MM.1S (cell line): ENCODE measurements at regions not wholly inside any gene's neighbourhood (a gene's known extent, or its start where the extent isn't known, plus 50 kb on each side); places are given as distances from the start of the nearest gene placed in this dataset.
"Not testable (repeated sequence)": the region's sequence is repeated elsewhere in the genome, so short reads cannot be mapped to it uniquely, and the experiment has no call there.

Experiments used
- DNase-seq: peaks from one replicate; pipeline ENCODE4 v3.0.0-alpha.2; 2015
- H2AFZ ChIP-seq: fragments of 300-600 bp; sonication (generic); 2 replicates; pipeline ENCODE4 v1.6.0; 2016; ENCODE audit warnings: antibody characterized with exemption, low read length
- H3F3A ChIP-seq: fragments of 300-600 bp; sonication (generic); 2 replicates; pipeline ENCODE4 v1.6.1; 2016; ENCODE audit warnings: mild to moderate bottlenecking, antibody characterized with exemption, low read length, moderate library complexity, mixed read lengths; ENCODE audit not compliant: insufficient read depth
- H3K27ac ChIP-seq: fragments of 300-600 bp; sonication (generic); 2 replicates; pipeline ENCODE4 v1.5.1; 2016; ENCODE audit warnings: mild to moderate bottlenecking, low read length
- H3K27me3 ChIP-seq: fragments of 300-600 bp; sonication (generic); replicated peaks from 2 replicates; pipeline ENCODE4 v1.6.0; 2016; ENCODE audit warnings: low read length; ENCODE audit not compliant: insufficient read depth
- H3K36me3 ChIP-seq: fragments of 300-600 bp; sonication (generic); replicated peaks from 2 replicates; pipeline ENCODE4 v1.6.1; 2016; ENCODE audit warnings: mild to moderate bottlenecking, low read length, mixed read lengths; ENCODE audit not compliant: insufficient read depth
- H3K4me1 ChIP-seq: fragments of 300-600 bp; sonication (generic); 2 replicates; pipeline ENCODE4 v1.6.1; 2016; ENCODE audit warnings: low read length, mixed read lengths
- H3K4me2 ChIP-seq: fragments of 300-600 bp; sonication (generic); 2 replicates; pipeline ENCODE4 v1.6.0; 2016; ENCODE audit warnings: low read depth, low read length
- H3K4me3 ChIP-seq: fragments of 300-600 bp; sonication (generic); 2 replicates; pipeline ENCODE4 v1.5.1; 2016; ENCODE audit warnings: low read length, mixed read lengths
- H3K79me2 ChIP-seq: fragments of 300-600 bp; sonication (generic); 2 replicates; pipeline ENCODE4 v1.6.1; 2016; ENCODE audit warnings: mixed run types, low read length, mixed read lengths
- H3K9ac ChIP-seq: fragments of 300-600 bp; sonication (generic); 2 replicates; pipeline ENCODE4 v1.6.1; 2016; ENCODE audit warnings: low read length, mixed read lengths
- H3K9me2 ChIP-seq: fragments of 300-600 bp; sonication (generic); replicated peaks from 2 replicates; pipeline ENCODE4 v1.6.1; 2016; ENCODE audit warnings: mild to moderate bottlenecking, low read length, mixed read lengths; ENCODE audit not compliant: insufficient read depth
- H3K9me3 ChIP-seq: fragments of 300-600 bp; sonication (generic); replicated peaks from 2 replicates; pipeline ENCODE4 v1.6.1; 2016; ENCODE audit warnings: mild to moderate bottlenecking, low read length, mixed read lengths; ENCODE audit not compliant: insufficient read depth
- H4K20me1 ChIP-seq: fragments of 300-600 bp; sonication (generic); 2 replicates; pipeline ENCODE4 v1.6.1; 2016; ENCODE audit warnings: mild to moderate bottlenecking, low read length, moderate library complexity, mixed read lengths; ENCODE audit not compliant: insufficient read depth
- CTCF ChIP-seq: fragments of 300-600 bp; sonication (generic); IDR thresholded peaks from 2 replicates; pipeline ENCODE4 v1.5.1; 2016; ENCODE audit warnings: antibody characterized with exemption, low read length, mixed read lengths
- EZH2 ChIP-seq: fragments of 300-600 bp; sonication (generic); optimal IDR thresholded peaks from 2 replicates; pipeline ENCODE3; 2017; ENCODE audit warnings: low read depth, mild to moderate bottlenecking, antibody characterized with exemption, low read length, mixed read lengths
- EZH2phosphoT487 ChIP-seq: fragments of 300-600 bp; sonication (generic); IDR thresholded peaks from 2 replicates; pipeline ENCODE4 v1.6.1; 2018; ENCODE audit warnings: antibody characterized with exemption, low read length

DNA sequence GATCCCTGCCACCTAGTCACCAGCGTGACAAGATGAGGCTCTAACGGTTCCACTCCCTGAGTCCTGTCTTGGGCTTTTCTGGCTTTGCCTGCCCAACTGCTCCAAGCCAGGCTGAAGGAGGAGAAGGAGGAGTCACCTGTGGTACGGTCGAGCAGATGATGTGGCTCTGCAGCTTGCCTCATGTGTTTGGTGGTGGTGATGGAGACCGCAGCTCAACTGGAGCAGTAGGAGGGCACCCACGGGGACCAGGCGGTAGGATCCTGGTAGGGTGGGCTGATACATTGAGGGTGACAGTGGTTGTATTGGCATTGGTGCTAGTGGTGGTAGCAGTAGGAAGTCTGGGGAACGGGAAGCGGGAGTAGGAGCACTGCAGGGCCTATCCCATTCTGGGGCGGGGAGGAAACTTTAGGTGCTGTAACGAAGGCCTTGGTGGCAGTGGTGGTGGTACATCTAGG lies 202.8 kb upstream of the WSB1 start:
- no peak overlapping the region for H3K4me2 ChIP-seq
- no peak overlapping the region for H3K27ac ChIP-seq
- H3K4me1 ChIP-seq = no peaks in the 10 kb centered on the region
- no peak overlapping the region for H3K4me3 ChIP-seq
- no peaks in the 10 kb centered on the region for H3K9me2 ChIP-seq
- H3K27me3 ChIP-seq = no peaks in the 10 kb centered on the region
- H3K9me3 ChIP-seq = no peaks in the 10 kb centered on the region
- no peak for DNase-seq
- no peaks in the 10 kb centered on the region for H3K79me2 ChIP-seq
- no peak for TF ChIP-seq EZH2
- TF ChIP-seq CTCF = no peak
- TF ChIP-seq EZH2phosphoT487 = no peak
- no peaks in the 10 kb centered on the region for H3K36me3 ChIP-seq
- no peaks in the 10 kb centered on the region for H3F3A ChIP-seq
- H3K9ac ChIP-seq = no peak overlapping the region
- no peak overlapping the region for H2AFZ ChIP-seq
- H4K20me1 ChIP-seq = no peaks in the 10 kb centered on the region

DNA sequence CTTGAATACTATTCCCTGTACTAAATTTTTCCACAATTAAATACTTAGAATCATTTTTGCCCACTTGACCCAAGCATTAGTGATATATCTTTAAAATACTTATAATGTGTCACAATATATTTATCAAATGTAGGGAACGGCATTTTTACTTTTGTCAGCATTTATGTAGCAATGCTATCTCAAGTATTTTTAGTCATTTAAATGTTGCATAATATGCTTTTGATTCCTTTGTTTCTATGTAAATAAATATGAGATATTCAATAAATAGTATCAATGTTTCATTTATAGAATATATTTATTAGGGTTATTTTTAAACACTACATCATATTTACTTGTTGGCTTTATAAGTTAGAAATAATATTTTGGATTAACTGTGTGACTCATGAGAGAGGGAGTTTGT lies 199.7 kb upstream of the WSB1 start:
- H4K20me1 ChIP-seq = not testable (repeated sequence)

DNA sequence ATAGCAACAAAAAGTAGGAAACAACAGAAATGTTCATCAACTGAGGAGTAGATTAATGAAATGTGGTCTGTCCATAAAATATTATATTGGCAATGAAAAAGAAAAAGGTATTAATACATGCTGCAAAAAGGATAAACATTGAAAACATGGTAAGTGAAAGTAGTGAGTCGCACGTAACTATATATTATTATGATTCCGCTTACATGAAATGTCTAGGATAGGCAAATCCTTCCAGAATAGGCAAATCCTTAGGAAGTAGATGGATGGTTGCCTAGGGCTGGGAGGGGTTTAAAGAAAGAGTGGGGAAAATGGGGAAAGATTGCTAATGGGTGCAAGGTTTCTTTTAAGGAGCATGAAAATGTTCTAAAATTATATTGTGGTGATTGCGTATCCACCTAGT lies 198.1 kb upstream of the WSB1 start:
- H3K27me3 ChIP-seq, H3K4me1 ChIP-seq, H3K4me3 ChIP-seq, H4K20me1 ChIP-seq, H3K79me2 ChIP-seq, H3K36me3 ChIP-seq, H3K4me2 ChIP-seq, H3K9me2 ChIP-seq, H3K9me3 ChIP-seq, H3K9ac ChIP-seq, H3K27ac ChIP-seq, H2AFZ ChIP-seq, DNase-seq, H3F3A ChIP-seq: not testable (repeated sequence)

More for the DNA sequence above, 199.7 kb upstream of the WSB1 start:
- not testable (repeated sequence) for DNase-seq, H3K9me2 ChIP-seq, H3K27me3 ChIP-seq, H3K79me2 ChIP-seq, H3K4me1 ChIP-seq, H3K27ac ChIP-seq, H3K9ac ChIP-seq, H3K4me2 ChIP-seq, H3K4me3 ChIP-seq, H3K9me3 ChIP-seq, H2AFZ ChIP-seq, H3F3A ChIP-seq, H3K36me3 ChIP-seq

GRCh38 chr17:27099266-27099665 lies 194.6 kb upstream of the WSB1 start:
- not testable (repeated sequence) for H3K9ac ChIP-seq, H3F3A ChIP-seq, H2AFZ ChIP-seq, H3K27ac ChIP-seq, H3K9me2 ChIP-seq, H3K79me2 ChIP-seq, H3K36me3 ChIP-seq, H3K9me3 ChIP-seq, H3K4me3 ChIP-seq, H3K4me2 ChIP-seq, H3K4me1 ChIP-seq, H4K20me1 ChIP-seq, H3K27me3 ChIP-seq, DNase-seq

- not testable (repeated sequence) for H3K9ac ChIP-seq, H3K27me3 ChIP-seq, H3K36me3 ChIP-seq
Observed at GRCh38 chr17:27104605-27105221, 189.2 kb upstream of the WSB1 start.

More at GRCh38 chr17:27104605-27105221, 189.2 kb upstream of the WSB1 start:
- H3K9me2 ChIP-seq, H4K20me1 ChIP-seq, H3K4me3 ChIP-seq, H3K4me1 ChIP-seq, H3K4me2 ChIP-seq, H3K27ac ChIP-seq, H2AFZ ChIP-seq, DNase-seq, H3K9me3 ChIP-seq, H3K79me2 ChIP-seq, H3F3A ChIP-seq: not testable (repeated sequence)
